HEK293 (cell line): ENCODE measurements at regions not wholly inside any gene's neighbourhood (a gene's known extent, or its start where the extent isn't known, plus 50 kb on each side); places are given as distances from the start of the nearest gene placed in this dataset.

Experiments used
- CTCF ChIA-PET: fragments of 350-600 bp; formaldehyde crosslinking; extraction: SDS; loops from one replicate; lab custom pipeline; 2021; ENCODE audit warnings: antibody characterized with exemption; lab: Yijun Ruan, JAX
- POLR2A ChIA-PET: fragments of 300-600 bp; formaldehyde crosslinking; extraction: SDS; loops from one replicate; lab custom pipeline; 2020; ENCODE audit warnings: antibody characterized with exemption, inconsistent platforms; lab: Yijun Ruan, JAX
- H3K27ac ChIP-seq: fragments of 200-500 bp; sonication (Bioruptor generic); 2 replicates; pipeline ENCODE4 v1.5.1; 2014; ENCODE audit warnings: low read depth, low read length, control low read depth, inconsistent platforms; ENCODE audit errors: extremely low read depth
- H3K36me3 ChIP-seq, 2 experiments: fragments of 200-500 bp in 1 of 2; sonication (Bioruptor generic) in 1 of 2; 1 replicate in 1 of 2; 2 replicates in 1 of 2; pipeline ENCODE4 v1.5.1; 2014 to 2017; ENCODE audit warnings: inconsistent platforms in 2 of 2, low read length in 2 of 2; ENCODE audit not compliant: control insufficient read depth in 2 of 2, insufficient read depth in 1 of 2
- H3K4me1 ChIP-seq: fragments of 200-500 bp; sonication (Bioruptor generic); 2 replicates; pipeline ENCODE4 v1.5.1; 2014; ENCODE audit warnings: mild to moderate bottlenecking, low read length, inconsistent platforms; ENCODE audit not compliant: control insufficient read depth, insufficient read depth
- H3K4me3 ChIP-seq: 2 replicates; pipeline ENCODE4 v1.5.1; 2011; ENCODE audit warnings: low read depth, mild to moderate bottlenecking, control low read depth, low read length, moderate library complexity
- H3K9me3 ChIP-seq: fragments of 200-500 bp; sonication (Bioruptor generic); 2 replicates; pipeline ENCODE4 v1.5.1; 2014; ENCODE audit warnings: low read depth, low read length, inconsistent platforms; ENCODE audit not compliant: control insufficient read depth, insufficient read depth
- HIC1 ChIP-seq: fragments of 450-650 bp; formaldehyde crosslinking; IDR thresholded peaks from 2 replicates; pipeline ENCODE4 v1.5.1; 2016; ENCODE audit warnings: missing biosample characterization, missing genetic modification characterization
- HOXC10 ChIP-seq: sonication (generic); formaldehyde crosslinking; IDR thresholded peaks from 2 replicates; pipeline ENCODE4 v1.8.1; 2023; ENCODE audit warnings: mild to moderate bottlenecking, missing genetic modification reagents
- KLF10 ChIP-seq: fragments of 450-650 bp; IDR thresholded peaks from 2 replicates; pipeline ENCODE4 v1.5.1; 2018; ENCODE audit warnings: missing biosample characterization, mild to moderate bottlenecking, missing genetic modification characterization
- KLF9 ChIP-seq: fragments of 450-650 bp; formaldehyde crosslinking; IDR thresholded peaks from 2 replicates; pipeline ENCODE4 v1.5.1; 2016; ENCODE audit warnings: missing biosample characterization, missing genetic modification characterization, low read depth
- PBX3 ChIP-seq: sonication (generic); formaldehyde crosslinking; IDR thresholded peaks from 2 replicates; pipeline ENCODE4 v1.8.1; 2022; ENCODE audit warnings: mild to moderate bottlenecking, moderate library complexity, missing genetic modification reagents
- SCRT2 ChIP-seq: fragments of 450-650 bp; formaldehyde crosslinking; IDR thresholded peaks from 2 replicates; pipeline ENCODE4 v1.5.1; 2016; ENCODE audit warnings: missing biosample characterization, missing genetic modification characterization
- YY1 ChIP-seq: fragments of 450-650 bp; formaldehyde crosslinking; IDR thresholded peaks from 2 replicates; pipeline ENCODE4 v1.5.1; 2018; ENCODE audit warnings: missing biosample characterization, missing genetic modification characterization
- ZNF148 ChIP-seq: fragments of 450-650 bp; formaldehyde crosslinking; IDR thresholded peaks from 2 replicates; pipeline ENCODE4 v1.5.0; 2017; ENCODE audit warnings: missing biosample characterization, missing genetic modification characterization, borderline replicate concordance
- ZNF174 ChIP-seq: fragments of 450-650 bp; formaldehyde crosslinking; IDR thresholded peaks from 2 replicates; pipeline ENCODE4 v1.5.0; 2017; ENCODE audit warnings: missing biosample characterization, mild to moderate bottlenecking, missing genetic modification characterization
- ZNF175 ChIP-seq: fragments of 450-650 bp; formaldehyde crosslinking; IDR thresholded peaks from 2 replicates; pipeline ENCODE4 v1.5.1; 2016; ENCODE audit warnings: missing biosample characterization, missing genetic modification characterization
- ZNF24 ChIP-seq: fragments of 450-650 bp; formaldehyde crosslinking; IDR thresholded peaks from 2 replicates; pipeline ENCODE4 v1.5.1; 2016; ENCODE audit warnings: missing biosample characterization, missing genetic modification characterization
- ZNF280D ChIP-seq: fragments of 450-650 bp; formaldehyde crosslinking; IDR thresholded peaks from 2 replicates; pipeline ENCODE4 v1.5.1; 2016; ENCODE audit warnings: missing biosample characterization, missing genetic modification characterization
- ZNF404 ChIP-seq: fragments of 450-650 bp; formaldehyde crosslinking; IDR thresholded peaks from 2 replicates; pipeline ENCODE4 v1.5.1; 2017; ENCODE audit warnings: missing biosample characterization, missing genetic modification characterization
- ZNF529 ChIP-seq: fragments of 450-650 bp; formaldehyde crosslinking; IDR thresholded peaks from 2 replicates; pipeline ENCODE4 v1.5.1; 2017; ENCODE audit warnings: missing genetic modification characterization, missing biosample characterization; ENCODE audit not compliant: insufficient replicate concordance
- ZNF558 ChIP-seq: fragments of 450-650 bp; formaldehyde crosslinking; IDR thresholded peaks from 2 replicates; pipeline ENCODE4 v1.5.1; 2016; ENCODE audit warnings: missing biosample characterization, missing genetic modification characterization
- ZNF701 ChIP-seq: fragments of 450-650 bp; formaldehyde crosslinking; IDR thresholded peaks from 2 replicates; pipeline ENCODE4 v1.5.1; 2016; ENCODE audit warnings: missing biosample characterization, missing genetic modification characterization
- ZNF76 ChIP-seq: fragments of 450-650 bp; formaldehyde crosslinking; IDR thresholded peaks from 2 replicates; pipeline ENCODE4; 2016; ENCODE audit warnings: low read depth, missing biosample characterization, missing genetic modification characterization, borderline replicate concordance
- ZSCAN4 ChIP-seq: fragments of 450-650 bp; formaldehyde crosslinking; IDR thresholded peaks from 2 replicates; pipeline ENCODE4 v1.5.1; 2017; ENCODE audit warnings: missing biosample characterization, missing genetic modification characterization

- TF ChIP-seq ZSCAN4: no peak
Measured at GRCh38 chr4:60345392-60345791, 854.7 kb upstream of the ADGRL3 start (continued).

- POLR2A ChIA-PET: no interaction called here
- Histone ChIP-seq H3K27ac (no peak overlapping the region), H3K4me1 (no peaks in the 10 kb centered on the region), H3K36me3 (no peaks in the 10 kb centered on the region)
- no peak for TF ChIP-seq ZNF404
- no peak for TF ChIP-seq PBX3 (CRISPR knock-in tag)
- no peak for TF ChIP-seq YY1 (tag by site-specific recombination)
- TF ChIP-seq HOXC10 (CRISPR knock-in tag): no peak
- no peak for TF ChIP-seq KLF10 (tag by site-specific recombination)
- no peak for TF ChIP-seq ZNF174 (tag by site-specific recombination)
- TF ChIP-seq SCRT2 (tag by site-specific recombination): no peak
- TF ChIP-seq, all 188 proteins: peak for 0
- CTCF ChIA-PET: no interaction called here
- Histone ChIP-seq H3K4me3 (no peak overlapping the region), H3K9me3 (no peaks in the 10 kb centered on the region)
Measured at GRCh38 chr4:60359746-60360367, 840.3 kb upstream of the ADGRL3 start.

GRCh38 chr4:60365176-60365575 lies 835.0 kb upstream of the ADGRL3 start:
- no peaks in the 10 kb centered on the region for H3K4me1 ChIP-seq
- POLR2A ChIA-PET: no interaction called here
- no peak overlapping the region for H3K27ac ChIP-seq
- no peak overlapping the region for H3K4me3 ChIP-seq
- no peaks in the 10 kb centered on the region for H3K36me3 ChIP-seq
- CTCF ChIA-PET: no interaction called here
- no peak for TF ChIP-seq ZNF558 (tag by site-specific recombination)
- no peak for TF ChIP-seq ZNF148 (tag by site-specific recombination)
- no peak for TF ChIP-seq HIC1
- no peaks in the 10 kb centered on the region for H3K9me3 ChIP-seq

- POLR2A ChIA-PET: no interaction called here
- H3K27ac ChIP-seq: no peak overlapping the region
Measured at GRCh38 chr4:60366661-60367060, 833.5 kb upstream of the ADGRL3 start.

More at GRCh38 chr4:60366661-60367060, 833.5 kb upstream of the ADGRL3 start:
- CTCF ChIA-PET: no interaction called here
- H3K36me3 ChIP-seq: no peaks in the 10 kb centered on the region
- H3K4me1 ChIP-seq: no peaks in the 10 kb centered on the region
- TF ChIP-seq KLF9 (tag by site-specific recombination) (no peak), ZNF24 (tag by site-specific recombination) (no peak), ZNF175 (tag by site-specific recombination) (no peak), ZNF529 (no peak), ZNF76 (tag by site-specific recombination) (no peak), ZNF701 (tag by site-specific recombination) (no peak), ZNF280D (no peak)
- no peaks in the 10 kb centered on the region for H3K9me3 ChIP-seq
- H3K4me3 ChIP-seq: no peak overlapping the region
